Endothelial cell of umbilical vein (primary cell): ENCODE measurements at regions not wholly inside any gene's neighbourhood (a gene's known extent, or its start where the extent isn't known, plus 50 kb on each side); places are given as distances from the start of the nearest gene placed in this dataset.

Source experiments
- BruUV-seq: library from RNA; stranded (reverse); fragments of 400-500 nt; replicated peaks from 2 replicates; lab custom pipeline; 2021; lab: Mats Ljungman, UMichigan
- CTCF ChIA-PET: fragments of 300-600, 350-600 bp; sonication (Branson Sonifier 250); formaldehyde crosslinking; loops from one replicate; lab custom pipeline; 2021; ENCODE audit warnings: antibody characterized with exemption, inconsistent platforms; lab: Charles Lee
- POLR2A ChIA-PET: fragments of 300-600, 350-600 bp; sonication (Branson Sonifier 250); formaldehyde crosslinking; loops from one replicate; lab custom pipeline; 2021; ENCODE audit warnings: antibody characterized with exemption, inconsistent platforms; lab: Charles Lee
- DNase-seq: peaks from one replicate; pipeline ENCODE4 v3.0.0-alpha.2; 2011; ENCODE audit warnings: low read depth, low spot score
- FAIRE-seq: peaks from 2 replicates; lab custom pipeline; 2011; peaks lifted over from hg19 to GRCh38; lab: Jason Lieb, UNC
- H2AFZ ChIP-seq: 2 replicates; pipeline ENCODE4 v1.6.0; 2012; ENCODE audit warnings: low read depth, low read length, control low read depth, inconsistent platforms
- H3K27ac ChIP-seq: 2 replicates; pipeline ENCODE4 v1.5.1; 2011; ENCODE audit warnings: low read depth, mild to moderate bottlenecking, control low read depth, low read length, moderate library complexity; ENCODE audit not compliant: insufficient read depth
- H3K27me3 ChIP-seq, 2 experiments: 2 replicates each; pipeline versions ENCODE4 v1.6.0 to v1.6.1; 2011; ENCODE audit warnings: low read length in 2 of 2, mixed read lengths in 1 of 2; ENCODE audit not compliant: control insufficient read depth in 2 of 2, insufficient read depth in 2 of 2
- H3K36me3 ChIP-seq, 2 experiments: 2 replicates in 1 of 2; 3 replicates in 1 of 2; pipeline ENCODE4 v1.5.1; 2011; ENCODE audit warnings: low read length in 2 of 2, mild to moderate bottlenecking in 1 of 2, moderate library complexity in 1 of 2; ENCODE audit not compliant: control insufficient read depth in 2 of 2, insufficient read depth in 2 of 2; ENCODE audit errors: extremely low read depth in 1 of 2
- H3K4me1 ChIP-seq: 3 replicates; pipeline ENCODE4 v1.5.1; 2011; ENCODE audit warnings: mild to moderate bottlenecking, low read length; ENCODE audit not compliant: control insufficient read depth, insufficient read depth; ENCODE audit errors: extremely low read depth
- H3K4me2 ChIP-seq: 2 replicates; pipeline ENCODE4 v1.6.1; 2011; ENCODE audit warnings: low read length, control low read depth, mixed read lengths; ENCODE audit not compliant: insufficient read depth
- H3K4me3 ChIP-seq, 3 experiments: fragments of 200-600 bp in 1 of 3; sonication (generic), shearing (Covaris generic) in 1 of 3; replicated peaks in 1 of 3; 2 replicates each; pipeline ENCODE4 v1.5.1; 2011 to 2016; ENCODE audit warnings: control low read depth in 3 of 3, low read length in 3 of 3, mild to moderate bottlenecking in 2 of 3, inconsistent platforms in 1 of 3, low read depth in 1 of 3, moderate library complexity in 1 of 3; ENCODE audit not compliant: insufficient read depth in 1 of 3
- H3K79me2 ChIP-seq: 2 replicates; pipeline ENCODE4 v1.6.0; 2012; ENCODE audit warnings: low read length, inconsistent platforms; ENCODE audit not compliant: control insufficient read depth, insufficient read depth
- H3K9ac ChIP-seq: replicated peaks from 2 replicates; pipeline ENCODE3; 2011; ENCODE audit warnings: low read length, control low read depth; ENCODE audit not compliant: insufficient read depth; ENCODE audit errors: extremely low read depth
- H3K9me1 ChIP-seq: replicated peaks from 3 replicates; pipeline ENCODE4 v1.6.0; 2011; ENCODE audit warnings: mild to moderate bottlenecking, low read length; ENCODE audit not compliant: control insufficient read depth, insufficient read depth; ENCODE audit errors: extremely low read depth
- H3K9me3 ChIP-seq: replicated peaks from 2 replicates; pipeline ENCODE4 v1.5.1; 2012; ENCODE audit warnings: low read length, inconsistent platforms; ENCODE audit not compliant: control insufficient read depth, insufficient read depth
- H4K20me1 ChIP-seq: replicated peaks from 2 replicates; pipeline ENCODE3; 2011; ENCODE audit warnings: mild to moderate bottlenecking, low read length; ENCODE audit not compliant: control insufficient read depth, insufficient read depth; ENCODE audit errors: extremely low read depth
- CTCF ChIP-seq, 2 donors: IDR thresholded peaks; 1 replicate in 1 of 2; 2 replicates in 1 of 2; pipeline ENCODE4 v1.5.1; 2011; ENCODE audit warnings: low read length in 2 of 2, mild to moderate bottlenecking in 2 of 2, moderate library complexity in 2 of 2, control low read depth in 1 of 2, inconsistent platforms in 1 of 2, low read depth in 1 of 2; ENCODE audit not compliant: insufficient read depth in 1 of 2; ENCODE audit errors: extremely low read depth in 1 of 2
- EZH2 ChIP-seq: IDR thresholded peaks from 2 replicates; pipeline ENCODE4 v1.6.1; 2012; ENCODE audit warnings: borderline replicate concordance, low read depth, mild to moderate bottlenecking, moderate library complexity, low read length, inconsistent platforms; ENCODE audit not compliant: severe bottlenecking
- FOS ChIP-seq: IDR thresholded peaks from 2 replicates; pipeline ENCODE4 v1.6.1; 2011; ENCODE audit warnings: mild to moderate bottlenecking, low read length, moderate library complexity, borderline replicate concordance; ENCODE audit not compliant: insufficient read depth
- GATA2 ChIP-seq: IDR thresholded peaks from 2 replicates; pipeline ENCODE4 v1.7.0; 2011; ENCODE audit warnings: low read depth, mild to moderate bottlenecking, moderate library complexity, mixed read lengths, low read length; ENCODE audit not compliant: insufficient read length, insufficient read depth
- JUN ChIP-seq: IDR thresholded peaks from 2 replicates; pipeline ENCODE4 v1.6.1; 2011; ENCODE audit warnings: borderline replicate concordance, low read depth; ENCODE audit not compliant: insufficient read length, insufficient read depth
- MYC ChIP-seq: IDR thresholded peaks from one replicate; pipeline ENCODE4 v1.6.1; 2011; ENCODE audit warnings: mild to moderate bottlenecking, low read depth, low read length
- POLR2A ChIP-seq: IDR thresholded peaks from 2 replicates; pipeline ENCODE4 v1.6.1; 2012; ENCODE audit warnings: low read depth, mild to moderate bottlenecking, control low read depth, low read length
- POLR2AphosphoS5 ChIP-seq: IDR thresholded peaks from 2 replicates; pipeline ENCODE4 v1.6.1; 2012; ENCODE audit warnings: low read depth, mild to moderate bottlenecking, control low read depth, low read length, moderate library complexity; ENCODE audit not compliant: insufficient read depth
- dilution Hi-C: fragments of 300-500 bp; cut with MboI; formaldehyde crosslinking; loops from one replicate; pipeline ENCODE4 v1.15.0; 2019; ENCODE audit warnings: low sequenced_read_pairs; ENCODE audit not compliant: extremely low pct_ligation_motif_present
- intact Hi-C: fragments of 100-400 bp; cut with micrococcal nuclease; formaldehyde crosslinking; loops from one replicate; pipeline ENCODE4 v1.10.0; 2022
- TF ChIP-seq, protein P1 (sequence below): IDR thresholded peaks from 2 replicates; pipeline ENCODE4 v1.6.1; 2011; ENCODE audit not compliant: insufficient read depth, insufficient read length

GRCh38 chr13:67742478-67742877 lies 512.3 kb upstream of the PCDH9 start:
- Histone ChIP-seq H3K4me1 (no peaks in the 10 kb centered on the region), H3K4me3 (no peak overlapping the region), H2AFZ (no peak overlapping the region), H3K4me2 (no peak overlapping the region), H3K9me3 (no peaks in the 10 kb centered on the region), H3K9ac (no peak overlapping the region), H3K36me3 (no peaks in the 10 kb centered on the region), H3K79me2 (no peaks in the 10 kb centered on the region), H4K20me1 (no peaks in the 10 kb centered on the region), H3K9me1 (no peaks in the 10 kb centered on the region), H3K27ac (no peak overlapping the region), H3K27me3 (no peaks in the 10 kb centered on the region)
- BruUV-seq: no TSS peak
- TF ChIP-seq, protein P1, sequence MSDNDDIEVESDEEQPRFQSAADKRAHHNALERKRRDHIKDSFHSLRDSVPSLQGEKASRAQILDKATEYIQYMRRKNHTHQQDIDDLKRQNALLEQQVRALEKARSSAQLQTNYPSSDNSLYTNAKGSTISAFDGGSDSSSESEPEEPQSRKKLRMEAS: no peak
- TF ChIP-seq POLR2AphosphoS5 (no peak), JUN (no peak), EZH2 (no peak), CTCF (IDR thresholded peaks at IDR 0.05; ENCODE audit: extremely low read depth in 1 of 2, insufficient read depth in 1 of 2, low read depth in 1 of 2, low read length in 2 of 2) (no peak), POLR2A (no peak), FOS (no peak), GATA2 (no peak), MYC (no peak)
- CTCF ChIA-PET: no interaction called here
- DNase-seq: no peak
- dilution Hi-C loops (no loop called here), intact Hi-C loops (no loop called here)
- no peak for FAIRE-seq
- POLR2A ChIA-PET: no interaction called here
